Left ventricle myocardium inferior (tissue), 1 donor: ENCODE measurements at regions not wholly inside any gene's neighbourhood (a gene's known extent, or its start where the extent isn't known, plus 50 kb on each side); places are given as distances from the start of the nearest gene placed in this dataset.

Experiments
- DNase-seq: peaks from one replicate; pipeline ENCODE4 v3.0.0-alpha.2; 2020
- H3K27ac ChIP-seq: fragments of 200-600 bp; replicated peaks from 2 replicates; pipeline ENCODE4 v1.8.0; 2021
- H3K27me3 ChIP-seq: fragments of 200-600 bp; 2 replicates; pipeline ENCODE4 v1.8.0; 2021; ENCODE audit warnings: low read depth
- H3K36me3 ChIP-seq: fragments of 200-600 bp; 2 replicates; pipeline ENCODE4 v1.8.0; 2021
- H3K4me1 ChIP-seq: fragments of 200-600 bp; 2 replicates; pipeline ENCODE4 v1.8.0; 2021
- H3K4me3 ChIP-seq: fragments of 200-600 bp; 2 replicates; pipeline ENCODE4 v1.8.0; 2021; ENCODE audit warnings: mild to moderate bottlenecking, moderate library complexity
- H3K9me3 ChIP-seq: fragments of 200-600 bp; replicated peaks from 2 replicates; pipeline ENCODE4 v1.8.0; 2021
- intact Hi-C: fragments of 100-400 bp; cut with micrococcal nuclease; formaldehyde crosslinking; loops from one replicate; pipeline ENCODE4 v1.11.0; 2022
- TF ChIP-seq, protein P1 (sequence below): fragments of 200-600 bp; IDR thresholded peaks from 2 replicates; pipeline ENCODE4 v1.8.0; 2021; ENCODE audit warnings: antibody characterized with exemption, mild to moderate bottlenecking, borderline replicate concordance
- donor health status: DM: no; HTN: yes; CAD: no; lungs with severe emphysema.

DNA sequence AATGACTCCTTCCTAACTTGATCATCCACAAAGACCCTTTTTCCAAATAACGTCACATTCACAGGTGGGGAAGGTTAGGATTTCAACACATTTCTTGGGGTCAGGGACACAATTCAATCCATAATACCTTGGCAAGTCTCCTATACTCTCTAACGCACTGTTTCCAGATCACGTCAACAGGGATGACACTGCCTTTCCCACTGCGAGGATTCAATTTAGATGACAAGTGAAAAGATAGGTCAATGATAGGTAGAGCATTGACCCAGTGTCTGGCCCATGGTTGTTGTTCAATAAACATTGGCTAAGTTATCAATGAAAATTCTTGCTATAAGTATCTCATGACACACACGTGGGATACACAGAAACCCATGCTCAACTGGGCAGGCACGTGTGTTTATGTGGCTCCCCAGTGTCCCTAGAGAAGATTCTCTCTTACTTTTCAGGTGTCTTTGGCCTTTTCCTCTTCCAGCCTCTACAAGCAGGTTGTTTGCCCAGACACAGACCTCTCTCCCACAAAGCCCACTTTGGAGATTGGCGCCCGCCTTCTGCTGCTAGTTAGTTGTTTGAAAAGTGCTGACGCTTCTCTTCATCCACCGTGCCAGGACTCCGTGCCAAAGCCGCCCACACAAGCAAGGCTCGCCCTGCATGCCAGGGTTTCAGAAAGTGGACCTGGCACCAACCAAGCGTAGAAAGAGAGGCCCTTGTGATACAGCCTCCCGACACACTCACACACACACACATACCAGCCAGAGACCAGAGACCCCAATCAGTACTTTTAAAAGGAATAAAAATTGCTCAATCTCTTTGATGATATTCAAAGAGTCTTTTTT is 594.5 kb downstream of the BNC2 start:
- Histone ChIP-seq H3K27ac (no peak overlapping the region), H3K27me3 (no peaks in the 10 kb centered on the region), H3K4me1 (no peaks in the 10 kb centered on the region), H3K36me3 (no peaks in the 10 kb centered on the region), H3K4me3 (no peak overlapping the region), H3K9me3 (no peaks in the 10 kb centered on the region)
- intact Hi-C loops = no loop called here
- no peak for DNase-seq
- TF ChIP-seq, protein P1, sequence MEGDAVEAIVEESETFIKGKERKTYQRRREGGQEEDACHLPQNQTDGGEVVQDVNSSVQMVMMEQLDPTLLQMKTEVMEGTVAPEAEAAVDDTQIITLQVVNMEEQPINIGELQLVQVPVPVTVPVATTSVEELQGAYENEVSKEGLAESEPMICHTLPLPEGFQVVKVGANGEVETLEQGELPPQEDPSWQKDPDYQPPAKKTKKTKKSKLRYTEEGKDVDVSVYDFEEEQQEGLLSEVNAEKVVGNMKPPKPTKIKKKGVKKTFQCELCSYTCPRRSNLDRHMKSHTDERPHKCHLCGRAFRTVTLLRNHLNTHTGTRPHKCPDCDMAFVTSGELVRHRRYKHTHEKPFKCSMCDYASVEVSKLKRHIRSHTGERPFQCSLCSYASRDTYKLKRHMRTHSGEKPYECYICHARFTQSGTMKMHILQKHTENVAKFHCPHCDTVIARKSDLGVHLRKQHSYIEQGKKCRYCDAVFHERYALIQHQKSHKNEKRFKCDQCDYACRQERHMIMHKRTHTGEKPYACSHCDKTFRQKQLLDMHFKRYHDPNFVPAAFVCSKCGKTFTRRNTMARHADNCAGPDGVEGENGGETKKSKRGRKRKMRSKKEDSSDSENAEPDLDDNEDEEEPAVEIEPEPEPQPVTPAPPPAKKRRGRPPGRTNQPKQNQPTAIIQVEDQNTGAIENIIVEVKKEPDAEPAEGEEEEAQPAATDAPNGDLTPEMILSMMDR = no peak

DNA sequence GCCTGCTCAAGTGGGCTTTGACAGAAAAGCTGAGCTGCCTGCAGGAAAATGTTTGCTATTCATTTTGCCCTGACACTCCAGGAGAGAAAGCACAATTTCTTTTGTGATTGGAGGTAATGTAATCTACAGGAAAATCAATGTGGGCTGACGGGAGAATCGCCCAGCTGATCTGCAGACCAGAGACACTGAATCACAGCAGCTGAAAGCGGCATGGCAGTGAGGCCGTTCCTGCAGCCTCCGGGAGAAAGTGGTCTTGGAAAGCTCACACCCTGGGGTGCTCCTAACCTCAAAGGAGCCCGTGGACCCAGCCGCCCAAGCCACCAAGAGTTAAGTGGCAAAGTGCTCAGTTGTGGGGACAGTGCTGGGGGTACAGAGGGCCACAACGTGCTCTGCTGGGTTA is 593.6 kb downstream of the BNC2 start:
- intact Hi-C loops = no loop called here
- no peak for DNase-seq
- Histone ChIP-seq H3K4me1 (no peaks in the 10 kb centered on the region), H3K27me3 (no peaks in the 10 kb centered on the region), H3K27ac (no peak overlapping the region), H3K9me3 (no peaks in the 10 kb centered on the region), H3K36me3 (no peaks in the 10 kb centered on the region), H3K4me3 (no peak overlapping the region)
- TF ChIP-seq, protein P1 = no peak

DNA sequence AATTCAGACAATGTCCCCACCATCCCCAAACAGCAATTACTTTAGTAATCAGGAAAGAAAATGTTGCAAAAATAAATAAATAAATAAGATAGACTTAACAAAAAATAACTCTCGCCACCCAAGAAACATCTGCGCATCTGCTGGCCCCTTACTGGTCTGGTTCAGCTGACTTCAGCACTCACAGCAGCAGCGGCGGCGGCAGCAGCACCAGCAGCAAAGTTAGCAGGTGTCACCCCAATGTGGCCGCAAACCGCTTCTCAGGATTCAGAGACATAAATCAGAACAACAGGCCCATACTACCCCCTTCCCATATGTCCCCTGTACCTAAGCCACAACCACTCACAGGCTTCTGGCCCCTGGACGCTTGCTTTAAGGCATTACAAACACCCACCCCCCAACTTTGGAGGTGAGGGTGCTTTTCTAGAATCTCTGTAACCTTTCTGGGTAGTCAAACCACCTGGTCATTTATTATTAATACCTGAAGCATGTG is 593.0 kb downstream of the BNC2 start:
- DNase-seq = no peak
- TF ChIP-seq, protein P1 = no peak

DNA sequence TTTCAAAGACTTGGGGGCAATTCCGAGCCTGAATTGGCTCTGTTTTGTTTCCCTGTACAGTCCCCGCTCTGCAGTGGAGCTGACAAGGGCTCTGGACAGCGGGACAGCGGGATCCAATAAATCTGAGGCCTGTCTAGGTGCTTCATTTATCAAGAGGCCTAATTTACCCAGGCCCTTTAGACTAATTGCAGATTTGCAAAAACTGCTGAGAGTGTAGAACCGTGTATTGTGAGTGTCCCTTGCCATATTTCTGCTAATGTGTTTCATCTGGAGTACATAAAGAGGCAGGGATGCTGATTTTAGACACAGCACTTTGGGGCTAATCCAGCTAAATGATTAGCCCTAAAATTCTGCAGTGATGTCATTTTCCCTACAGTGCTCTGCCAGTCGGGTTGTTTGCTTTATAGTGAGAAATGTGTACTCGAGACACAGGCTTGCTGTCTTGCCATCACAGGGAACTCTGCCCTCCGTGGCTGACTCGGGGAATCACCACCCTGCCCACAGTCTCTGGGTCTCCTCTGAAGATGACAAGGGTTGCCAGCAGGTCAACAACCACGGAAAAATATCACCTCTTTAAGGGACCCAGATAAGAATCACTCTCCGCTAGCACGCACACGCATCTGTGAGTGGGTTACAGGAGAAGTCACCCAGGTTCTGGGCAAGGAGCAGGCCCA is 592.0 kb downstream of the BNC2 start:
- TF ChIP-seq, protein P1 = no peak
- H3K4me3 ChIP-seq = no peak overlapping the region
- no peaks in the 10 kb centered on the region for H3K27me3 ChIP-seq
- H3K27ac ChIP-seq = no peak overlapping the region
- intact Hi-C loops = no loop called here
- no peak for DNase-seq
- H3K9me3 ChIP-seq = no peaks in the 10 kb centered on the region
- no peaks in the 10 kb centered on the region for H3K36me3 ChIP-seq
- no peaks in the 10 kb centered on the region for H3K4me1 ChIP-seq

More for the DNA sequence above, 593.0 kb downstream of the BNC2 start:
- H3K4me1 ChIP-seq = no peaks in the 10 kb centered on the region
- H3K9me3 ChIP-seq = no peaks in the 10 kb centered on the region
- H3K4me3 ChIP-seq = no peak overlapping the region
- no peaks in the 10 kb centered on the region for H3K36me3 ChIP-seq
- no peaks in the 10 kb centered on the region for H3K27me3 ChIP-seq
- intact Hi-C loops = no loop called here
- H3K27ac ChIP-seq = no peak overlapping the region

DNA sequence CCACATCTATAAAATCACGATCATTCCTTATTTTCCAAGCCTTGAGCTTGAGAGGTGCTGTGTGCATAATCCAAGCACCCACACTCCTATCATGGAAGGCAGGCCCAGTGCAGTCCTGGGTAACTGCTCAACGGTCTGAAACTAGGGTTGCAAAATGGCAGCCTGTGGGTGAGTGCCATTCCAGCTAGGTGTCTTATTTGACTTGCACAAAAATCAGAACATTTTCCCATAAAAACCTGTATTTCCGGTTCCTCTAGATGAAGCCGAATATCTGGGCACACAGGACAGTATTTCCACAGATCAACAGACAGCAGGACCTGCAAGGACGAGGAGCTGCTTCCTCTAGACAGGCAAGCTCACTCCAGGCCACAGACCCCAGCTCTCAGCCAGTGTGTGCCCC is 588.8 kb downstream of the BNC2 start:
- Histone ChIP-seq H3K4me1 (no peaks in the 10 kb centered on the region), H3K36me3 (no peaks in the 10 kb centered on the region), H3K27me3 (no peaks in the 10 kb centered on the region), H3K27ac (no peak overlapping the region), H3K4me3 (no peak overlapping the region), H3K9me3 (peaks cover 2% of the 10 kb centered on the region)
- intact Hi-C loops = no loop called here
- no peak for DNase-seq
- TF ChIP-seq, protein P1 = no peak
